ENCODE measurements at regions not wholly inside any gene's neighbourhood (a gene's known extent, or its start where the extent isn't known, plus 50 kb on each side); places are given as distances from the start of the nearest gene placed in this dataset.

DNA sequence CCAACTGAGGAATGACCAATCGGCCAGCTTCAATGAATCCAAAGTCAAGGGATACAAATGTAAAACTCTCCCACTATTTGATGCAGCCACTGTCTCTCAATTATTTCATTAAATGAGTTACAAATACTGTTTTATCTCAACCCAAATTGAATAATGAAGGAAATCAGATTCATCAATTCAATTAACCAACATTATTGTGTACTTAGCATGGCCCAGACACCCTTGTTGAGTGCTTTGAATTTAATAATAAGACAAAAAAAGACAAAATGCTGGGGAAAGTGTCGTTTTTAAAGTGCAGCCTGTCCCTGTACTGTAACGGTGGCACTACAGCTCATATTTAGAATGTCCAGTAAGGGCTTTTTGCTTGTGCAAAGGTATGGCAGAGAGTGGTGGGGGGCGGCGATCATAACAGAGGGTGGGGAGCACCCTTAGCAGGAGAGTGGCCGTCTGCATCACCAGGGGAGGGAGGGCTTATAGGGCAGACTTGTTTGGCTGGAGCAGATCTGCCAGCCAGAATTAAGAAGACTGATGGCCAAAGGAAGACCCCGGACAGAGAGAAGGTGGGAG, 123.8 kb upstream of the GALNT2 start:
- no peak for DNase-seq (ENCODE audit: low read depth, low spot score)
- Histone ChIP-seq H3K4me3 (no peak overlapping the region), H3K9ac (ENCODE audit: insufficient read length) (no peak overlapping the region), H3K36me3 (ENCODE audit: insufficient read depth, low read length) (no peaks in the 10 kb centered on the region), H3K9me3 (ENCODE audit: low read depth, low read length) (no peaks in the 10 kb centered on the region), H3K27ac (no peak overlapping the region)
- TF ChIP-seq FOXP2 (optimal IDR thresholded peaks at IDR 0.05; ENCODE audit: control extremely low read depth, extremely low read length, insufficient read depth) (no peak), POLR2AphosphoS5 (IDR thresholded peaks at IDR 0.05; ENCODE audit: borderline replicate concordance, low read depth, low read length) (no peak), EZH2 (IDR thresholded peaks at IDR 0.05) (no peak)

- DNase-seq (ENCODE audit: low read depth, low spot score), result no peak
- Histone ChIP-seq H3K9ac (ENCODE audit: insufficient read length) (no peak overlapping the region), H3K36me3 (ENCODE audit: insufficient read depth, low read length) (no peaks in the 10 kb centered on the region), H3K9me3 (ENCODE audit: low read depth, low read length) (no peaks in the 10 kb centered on the region), H3K4me3 (no peak overlapping the region), H3K27ac (no peak overlapping the region)
- TF ChIP-seq FOXP2 (optimal IDR thresholded peaks at IDR 0.05; ENCODE audit: control extremely low read depth, extremely low read length, insufficient read depth), result no peak
- TF ChIP-seq POLR2AphosphoS5 (IDR thresholded peaks at IDR 0.05; ENCODE audit: borderline replicate concordance, low read depth, low read length), result no peak
- TF ChIP-seq EZH2 (IDR thresholded peaks at IDR 0.05), result no peak
Measured at GRCh38 chr1:229943988-229944743, 122.9 kb upstream of the GALNT2 start.

- no peak for DNase-seq (ENCODE audit: low read depth, low spot score)
Measured at GRCh38 chr1:229945795-229946194, 121.2 kb upstream of the GALNT2 start.

DNA sequence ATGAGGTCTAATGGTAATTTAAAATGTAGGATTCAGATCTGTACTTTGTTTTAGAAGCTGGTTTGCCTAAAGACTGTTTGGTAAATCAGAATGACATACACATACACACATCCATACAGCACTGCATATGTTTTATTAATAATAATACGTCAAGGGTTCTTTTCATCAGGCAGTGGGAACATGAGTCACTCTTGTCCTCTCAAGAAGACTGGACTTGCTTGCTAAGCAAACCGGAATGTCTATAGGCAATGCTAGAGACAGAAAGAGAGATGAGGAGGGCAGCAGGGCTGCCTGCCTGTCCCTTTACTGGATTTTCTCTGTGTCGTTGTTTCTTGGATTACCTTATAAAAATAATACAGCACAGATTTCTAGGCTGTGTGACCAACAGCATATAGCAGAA, 119.1 kb upstream of the GALNT2 start:
- no peak for DNase-seq (ENCODE audit: low read depth, low spot score)
- Histone ChIP-seq H3K36me3 (ENCODE audit: insufficient read depth, low read length) (no peaks in the 10 kb centered on the region), H3K4me3 (no peak overlapping the region), H3K9ac (ENCODE audit: insufficient read length) (no peak overlapping the region), H3K27ac (no peak overlapping the region), H3K9me3 (ENCODE audit: low read depth, low read length) (no peaks in the 10 kb centered on the region)
- no peak for TF ChIP-seq FOXP2 (optimal IDR thresholded peaks at IDR 0.05; ENCODE audit: control extremely low read depth, extremely low read length, insufficient read depth)
- TF ChIP-seq EZH2 (IDR thresholded peaks at IDR 0.05), result no peak
- no peak for TF ChIP-seq POLR2AphosphoS5 (IDR thresholded peaks at IDR 0.05; ENCODE audit: borderline replicate concordance, low read depth, low read length)

More at GRCh38 chr1:229945795-229946194, 121.2 kb upstream of the GALNT2 start:
- no peaks in the 10 kb centered on the region for H3K36me3 ChIP-seq (ENCODE audit: insufficient read depth, low read length)
- no peak overlapping the region for H3K27ac ChIP-seq
- H3K9me3 ChIP-seq (ENCODE audit: low read depth, low read length), result no peaks in the 10 kb centered on the region
- H3K9ac ChIP-seq (ENCODE audit: insufficient read length), result no peak overlapping the region
- no peak for TF ChIP-seq EZH2 (IDR thresholded peaks at IDR 0.05)
- TF ChIP-seq FOXP2 (optimal IDR thresholded peaks at IDR 0.05; ENCODE audit: control extremely low read depth, extremely low read length, insufficient read depth), result no peak
- no peak for TF ChIP-seq POLR2AphosphoS5 (IDR thresholded peaks at IDR 0.05; ENCODE audit: borderline replicate concordance, low read depth, low read length)
- H3K4me3 ChIP-seq, result no peak overlapping the region

DNA sequence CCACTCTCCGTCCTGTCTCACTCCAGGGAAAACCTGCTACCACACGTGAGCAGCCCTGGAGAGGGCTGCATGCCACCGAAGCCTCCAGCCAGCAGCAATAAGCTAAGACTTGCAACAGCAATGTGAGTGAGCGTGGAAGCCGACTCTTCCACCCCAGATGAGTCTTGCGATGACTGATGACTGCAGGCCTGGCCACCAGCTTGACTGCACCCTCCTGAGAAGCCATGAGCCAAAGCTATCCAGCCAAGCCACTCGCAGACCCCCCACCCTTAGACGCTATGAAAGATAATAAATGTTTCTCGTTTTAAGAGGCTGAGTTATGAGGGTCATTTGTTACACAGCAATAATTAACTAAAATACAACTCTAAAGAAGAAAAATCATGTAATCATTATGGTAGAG, 118.6 kb upstream of the GALNT2 start:
- Histone ChIP-seq H3K27ac (no peak overlapping the region), H3K9me3 (ENCODE audit: low read depth, low read length) (no peaks in the 10 kb centered on the region), H3K4me3 (no peak overlapping the region), H3K9ac (ENCODE audit: insufficient read length) (no peak overlapping the region), H3K36me3 (ENCODE audit: insufficient read depth, low read length) (no peaks in the 10 kb centered on the region)
- DNase-seq (ENCODE audit: low read depth, low spot score), result no peak
- no peak for TF ChIP-seq POLR2AphosphoS5 (IDR thresholded peaks at IDR 0.05; ENCODE audit: borderline replicate concordance, low read depth, low read length)
- TF ChIP-seq FOXP2 (optimal IDR thresholded peaks at IDR 0.05; ENCODE audit: control extremely low read depth, extremely low read length, insufficient read depth), result no peak
- no peak for TF ChIP-seq EZH2 (IDR thresholded peaks at IDR 0.05)

DNA sequence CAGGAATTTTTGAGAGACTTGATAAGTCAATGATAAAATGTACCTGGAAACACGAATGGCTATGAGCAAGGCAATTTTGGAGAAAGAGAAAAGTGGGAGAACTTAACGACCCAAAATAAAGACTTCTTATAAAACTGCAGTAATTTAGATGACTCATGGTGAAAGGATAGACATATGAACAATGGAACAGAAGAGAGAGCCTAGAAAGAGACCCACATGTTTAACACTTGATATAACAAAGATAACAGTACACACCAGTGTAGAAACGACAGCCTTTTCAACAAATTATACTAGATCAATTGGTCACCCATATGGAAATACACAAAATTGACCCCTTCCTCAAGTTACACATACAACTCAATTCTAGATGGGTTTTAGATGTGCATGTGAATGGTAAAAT, 117.5 kb upstream of the GALNT2 start:
- no peak overlapping the region for H3K4me3 ChIP-seq
- no peak overlapping the region for H3K27ac ChIP-seq
- H3K9me3 ChIP-seq (ENCODE audit: low read depth, low read length), result no peaks in the 10 kb centered on the region
- H3K36me3 ChIP-seq (ENCODE audit: insufficient read depth, low read length), result no peaks in the 10 kb centered on the region
- no peak overlapping the region for H3K9ac ChIP-seq (ENCODE audit: insufficient read length)
- TF ChIP-seq EZH2 (IDR thresholded peaks at IDR 0.05), result no peak
- TF ChIP-seq FOXP2 (optimal IDR thresholded peaks at IDR 0.05; ENCODE audit: control extremely low read depth, extremely low read length, insufficient read depth), result no peak
- TF ChIP-seq POLR2AphosphoS5 (IDR thresholded peaks at IDR 0.05; ENCODE audit: borderline replicate concordance, low read depth, low read length), result no peak
- DNase-seq (ENCODE audit: low read depth, low spot score), result no peak

GRCh38 chr1:229950020-229950419, 117.0 kb upstream of the GALNT2 start:
- Histone ChIP-seq H3K9ac (ENCODE audit: insufficient read length) (no peak overlapping the region), H3K9me3 (ENCODE audit: low read depth, low read length) (no peaks in the 10 kb centered on the region), H3K36me3 (ENCODE audit: insufficient read depth, low read length) (no peaks in the 10 kb centered on the region), H3K27ac (no peak overlapping the region), H3K4me3 (no peak overlapping the region)
- no peak for TF ChIP-seq FOXP2 (optimal IDR thresholded peaks at IDR 0.05; ENCODE audit: control extremely low read depth, extremely low read length, insufficient read depth)
- TF ChIP-seq POLR2AphosphoS5 (IDR thresholded peaks at IDR 0.05; ENCODE audit: borderline replicate concordance, low read depth, low read length), result no peak
- TF ChIP-seq EZH2 (IDR thresholded peaks at IDR 0.05), result no peak
- no peak for DNase-seq (ENCODE audit: low read depth, low spot score)

DNA sequence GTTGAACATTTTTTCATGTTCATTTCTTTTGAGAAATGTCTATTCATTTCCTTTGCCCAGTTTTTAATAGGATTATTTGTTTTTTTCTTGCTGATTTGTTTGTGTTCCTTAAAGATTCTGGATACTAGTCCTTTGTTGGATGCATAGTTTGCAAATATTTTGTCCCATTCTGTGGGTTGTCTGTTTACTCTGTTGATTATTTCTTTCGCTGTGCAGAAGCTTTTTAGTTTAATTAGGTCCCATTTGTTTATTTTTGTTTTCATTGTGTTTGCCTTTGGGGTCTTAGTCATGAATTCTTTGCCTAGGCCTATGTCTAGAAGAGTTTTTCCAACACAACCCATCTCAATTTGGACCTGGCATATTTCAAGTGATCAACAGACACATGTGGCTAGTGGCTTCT, 116.1 kb upstream of the GALNT2 start:
- Histone ChIP-seq H3K9me3 (ENCODE audit: low read depth, low read length) (no peaks in the 10 kb centered on the region), H3K4me3 (no peak overlapping the region), H3K27ac (no peak overlapping the region), H3K9ac (ENCODE audit: insufficient read length) (no peak overlapping the region), H3K36me3 (ENCODE audit: insufficient read depth, low read length) (no peaks in the 10 kb centered on the region)
- no peak for DNase-seq (ENCODE audit: low read depth, low spot score)
- TF ChIP-seq FOXP2 (optimal IDR thresholded peaks at IDR 0.05; ENCODE audit: control extremely low read depth, extremely low read length, insufficient read depth) (no peak), POLR2AphosphoS5 (IDR thresholded peaks at IDR 0.05; ENCODE audit: borderline replicate concordance, low read depth, low read length) (no peak), EZH2 (IDR thresholded peaks at IDR 0.05) (no peak)
